Activated CD4-positive, alpha-beta T cell treated with anti-CD3 and anti-CD28 coated beads, Interleukin-2, amount 10 ng/mL, durations not matched to agents 7 days and 5 days (primary cell): ENCODE measurements at regions not wholly inside any gene's neighbourhood (a gene's known extent, or its start where the extent isn't known, plus 50 kb on each side); places are given as distances from the start of the nearest gene placed in this dataset.

Experiments used
- CTCF ChIA-PET: fragments of 350-600 bp; sonication (Branson Sonifier 250); formaldehyde crosslinking; loops from one replicate; lab custom pipeline; 2021; ENCODE audit warnings: antibody characterized with exemption; lab: Charles Lee
- POLR2A ChIA-PET: fragments of 350-600 bp; sonication (Branson Sonifier 250); formaldehyde crosslinking; loops from one replicate; lab custom pipeline; 2021; ENCODE audit warnings: antibody characterized with exemption; lab: Charles Lee
- DNase-seq: peaks from one replicate; pipeline ENCODE4 v3.0.0-alpha.2; 2020
- H3K27ac Mint-ChIP-seq: one replicate; pipeline ENCODE4 v1.8.0; 2021; ENCODE audit warnings: mild to moderate bottlenecking, moderate library complexity, mixed read lengths
- H3K27me3 Mint-ChIP-seq: one replicate; pipeline ENCODE4 v1.8.0; 2021; ENCODE audit warnings: mixed read lengths
- H3K36me3 Mint-ChIP-seq: one replicate; pipeline ENCODE4 v1.8.0; 2021; ENCODE audit warnings: low read depth, mixed read lengths
- H3K4me1 Mint-ChIP-seq: one replicate; pipeline ENCODE4 v1.8.0; 2021; ENCODE audit warnings: mixed read lengths
- H3K4me3 Mint-ChIP-seq: one replicate; pipeline ENCODE4 v1.8.0; 2021; ENCODE audit warnings: mild to moderate bottlenecking, moderate library complexity, mixed read lengths
- H3K9me3 Mint-ChIP-seq: one replicate; pipeline ENCODE4 v1.8.0; 2021; ENCODE audit warnings: mixed read lengths

GRCh38 chr1:219316066-219316465 lies 142.4 kb downstream of the LYPLAL1 start:
- CTCF ChIA-PET = no interaction called here
- DNase-seq = no peak
- POLR2A ChIA-PET = no interaction called here
- no peak overlapping the region for H3K27ac Mint-ChIP-seq
- peaks cover 5% of the 10 kb centered on the region for H3K9me3 Mint-ChIP-seq
- H3K27me3 Mint-ChIP-seq = no peaks in the 10 kb centered on the region
- H3K4me1 Mint-ChIP-seq = no peaks in the 10 kb centered on the region
- H3K4me3 Mint-ChIP-seq = no peak overlapping the region
- no peaks in the 10 kb centered on the region for H3K36me3 Mint-ChIP-seq

DNA sequence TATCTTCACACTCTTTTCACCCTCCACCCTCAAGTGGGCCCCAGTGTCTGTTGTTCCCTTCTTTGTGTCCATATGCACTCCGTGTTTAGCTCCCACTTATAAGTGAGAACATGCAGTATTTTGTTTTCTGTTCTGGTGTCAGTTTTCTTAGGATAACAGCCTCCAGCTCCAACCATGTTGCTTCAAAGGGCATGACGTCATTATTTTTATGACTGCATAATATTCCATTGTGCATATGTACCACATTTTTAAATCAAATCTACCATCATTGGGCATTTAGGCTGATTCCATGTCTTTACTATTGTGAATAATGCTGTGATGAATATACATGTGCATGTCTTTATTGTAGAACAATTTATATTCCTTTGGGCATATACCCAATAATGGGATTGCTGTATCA lies 140.3 kb downstream of the LYPLAL1 start:
- ChIA-PET CTCF (no interaction called here), POLR2A (no interaction called here)
- H3K4me3 Mint-ChIP-seq = no peak overlapping the region
- H3K4me1 Mint-ChIP-seq = no peaks in the 10 kb centered on the region
- no peaks in the 10 kb centered on the region for H3K36me3 Mint-ChIP-seq
- H3K9me3 Mint-ChIP-seq = peaks cover 8% of the 10 kb centered on the region
- no peak for DNase-seq
- no peak overlapping the region for H3K27ac Mint-ChIP-seq
- no peaks in the 10 kb centered on the region for H3K27me3 Mint-ChIP-seq

DNA sequence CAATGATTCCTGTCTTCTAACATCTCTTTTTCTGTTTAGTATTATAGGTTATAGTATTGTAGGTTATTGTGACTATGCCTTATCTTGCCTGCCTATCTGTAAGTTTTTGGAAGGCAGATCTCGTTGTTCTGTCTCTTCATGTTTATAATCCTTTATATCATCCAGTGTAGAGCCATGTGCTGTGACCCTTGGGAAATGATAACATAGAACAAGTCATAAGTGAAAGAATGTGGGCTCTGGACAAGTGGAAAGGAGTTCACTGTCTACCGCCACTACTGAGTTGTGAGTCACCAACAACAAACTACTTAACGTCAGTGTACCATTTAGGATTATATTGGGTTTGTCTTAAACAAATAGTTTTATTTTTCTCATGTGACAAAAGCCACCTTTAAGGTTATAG lies 139.3 kb downstream of the LYPLAL1 start:
- CTCF ChIA-PET = no interaction called here
- no peak for DNase-seq
- Mint-ChIP-seq H3K27ac (no peak overlapping the region), H3K36me3 (no peaks in the 10 kb centered on the region), H3K27me3 (no peaks in the 10 kb centered on the region), H3K9me3 (peaks cover 6% of the 10 kb centered on the region), H3K4me1 (no peaks in the 10 kb centered on the region), H3K4me3 (no peak overlapping the region)
- POLR2A ChIA-PET = no interaction called here

DNA sequence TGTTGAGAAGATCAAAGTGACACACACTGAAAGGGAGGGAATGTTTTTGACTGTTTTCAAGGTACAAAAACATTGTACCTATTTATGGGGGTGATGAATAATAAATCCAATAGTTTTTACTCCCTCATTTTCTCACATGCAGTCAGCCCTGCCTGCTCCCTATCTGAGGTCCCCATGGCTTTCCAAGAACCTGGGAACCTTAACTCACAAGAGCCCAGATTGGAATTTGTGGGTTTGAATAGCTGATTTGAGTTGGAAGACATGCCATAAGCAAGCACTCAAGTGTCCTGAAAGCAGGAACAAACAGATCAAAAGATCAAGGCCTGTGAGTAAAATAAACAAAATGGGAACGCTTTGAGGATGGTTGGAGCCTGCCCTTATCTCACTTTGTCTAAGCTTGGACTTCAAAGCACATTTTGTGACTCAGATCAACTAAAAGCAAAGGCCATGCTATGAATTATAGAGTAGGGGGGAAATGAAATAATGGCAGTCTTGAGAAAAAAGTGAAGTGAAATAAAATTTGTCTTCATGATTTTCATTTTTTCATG lies 136.6 kb downstream of the LYPLAL1 start:
- Mint-ChIP-seq H3K9me3 (peaks cover 6% of the 10 kb centered on the region), H3K36me3 (no peaks in the 10 kb centered on the region), H3K27me3 (no peaks in the 10 kb centered on the region), H3K4me1 (no peaks in the 10 kb centered on the region), H3K4me3 (no peak overlapping the region), H3K27ac (no peak overlapping the region)
- CTCF ChIA-PET = no interaction called here
- DNase-seq = no peak
- POLR2A ChIA-PET = no interaction called here

DNA sequence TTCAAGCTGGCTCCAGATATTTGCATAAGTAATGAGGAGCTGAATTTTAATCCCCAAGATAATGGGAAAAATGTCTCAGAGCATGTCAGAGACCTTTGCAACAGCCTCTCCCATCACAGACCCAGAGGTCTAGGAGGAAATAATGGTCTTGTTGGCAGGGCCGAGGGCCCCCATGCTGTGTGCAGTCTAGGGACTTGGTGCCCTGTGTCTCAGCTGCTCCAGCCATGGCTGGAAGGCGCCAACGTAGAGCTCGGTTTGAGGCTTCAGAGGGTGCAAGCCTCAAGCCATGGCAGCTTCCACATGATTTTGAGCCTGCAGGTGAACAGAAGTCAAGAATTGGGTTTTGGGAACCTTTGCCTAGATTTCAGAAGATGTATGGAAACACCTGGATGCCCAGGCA lies 134.7 kb downstream of the LYPLAL1 start:
- CTCF ChIA-PET = interaction anchor here (0.7 kb wide), 1 partner anchor 46 kb away, joined by 4 read pairs; no protein-coding TSS in a partner anchor
- H3K27me3 Mint-ChIP-seq = no peaks in the 10 kb centered on the region
- H3K4me1 Mint-ChIP-seq = no peaks in the 10 kb centered on the region
- H3K4me3 Mint-ChIP-seq = no peak overlapping the region
- no peak for DNase-seq
- H3K27ac Mint-ChIP-seq = no peak overlapping the region
- H3K9me3 Mint-ChIP-seq = peaks cover 6% of the 10 kb centered on the region
- POLR2A ChIA-PET = no interaction called here
- H3K36me3 Mint-ChIP-seq = no peaks in the 10 kb centered on the region

- no peak for DNase-seq
- no peaks in the 10 kb centered on the region for H3K36me3 Mint-ChIP-seq
- no peaks in the 10 kb centered on the region for H3K27me3 Mint-ChIP-seq
- CTCF ChIA-PET = no interaction called here
- peaks cover 4% of the 10 kb centered on the region for H3K9me3 Mint-ChIP-seq
- no peaks in the 10 kb centered on the region for H3K4me1 Mint-ChIP-seq
- H3K4me3 Mint-ChIP-seq = no peak overlapping the region
- POLR2A ChIA-PET = no interaction called here
- no peak overlapping the region for H3K27ac Mint-ChIP-seq
Observed at GRCh38 chr1:219304227-219305226, 130.8 kb downstream of the LYPLAL1 start.

DNA sequence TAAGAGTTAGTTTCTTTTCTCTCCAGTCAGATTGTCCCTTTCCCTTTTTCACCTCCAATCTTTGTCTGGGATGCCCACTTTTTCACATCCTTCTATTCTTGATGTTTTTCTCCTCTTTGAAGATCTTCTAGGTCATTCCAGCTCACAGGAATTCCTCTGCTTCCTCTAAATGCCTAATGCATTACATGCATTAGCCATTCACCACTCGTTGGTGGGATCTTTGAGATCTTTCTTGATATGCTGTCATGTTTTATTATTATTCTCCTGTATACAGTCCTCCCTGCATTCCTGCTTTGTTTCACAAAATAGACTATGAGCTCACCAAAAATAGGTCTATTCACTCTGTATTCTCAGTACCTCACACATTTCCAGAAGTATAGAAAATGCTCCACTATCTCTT lies 129.0 kb downstream of the LYPLAL1 start:
- no peak for DNase-seq
- H3K36me3 Mint-ChIP-seq = no peaks in the 10 kb centered on the region
- no peak overlapping the region for H3K4me3 Mint-ChIP-seq
- H3K9me3 Mint-ChIP-seq = no peaks in the 10 kb centered on the region
- no peaks in the 10 kb centered on the region for H3K4me1 Mint-ChIP-seq
- no peaks in the 10 kb centered on the region for H3K27me3 Mint-ChIP-seq
- POLR2A ChIA-PET = no interaction called here
- CTCF ChIA-PET = no interaction called here
- no peak overlapping the region for H3K27ac Mint-ChIP-seq

- Mint-ChIP-seq H3K9me3 (no peaks in the 10 kb centered on the region), H3K4me3 (no peak overlapping the region), H3K4me1 (no peaks in the 10 kb centered on the region), H3K27ac (no peak overlapping the region), H3K36me3 (no peaks in the 10 kb centered on the region), H3K27me3 (no peaks in the 10 kb centered on the region)
- no peak for DNase-seq
- ChIA-PET POLR2A (no interaction called here), CTCF (no interaction called here)
Observed at GRCh38 chr1:219299420-219299819, 125.7 kb downstream of the LYPLAL1 start.

DNA sequence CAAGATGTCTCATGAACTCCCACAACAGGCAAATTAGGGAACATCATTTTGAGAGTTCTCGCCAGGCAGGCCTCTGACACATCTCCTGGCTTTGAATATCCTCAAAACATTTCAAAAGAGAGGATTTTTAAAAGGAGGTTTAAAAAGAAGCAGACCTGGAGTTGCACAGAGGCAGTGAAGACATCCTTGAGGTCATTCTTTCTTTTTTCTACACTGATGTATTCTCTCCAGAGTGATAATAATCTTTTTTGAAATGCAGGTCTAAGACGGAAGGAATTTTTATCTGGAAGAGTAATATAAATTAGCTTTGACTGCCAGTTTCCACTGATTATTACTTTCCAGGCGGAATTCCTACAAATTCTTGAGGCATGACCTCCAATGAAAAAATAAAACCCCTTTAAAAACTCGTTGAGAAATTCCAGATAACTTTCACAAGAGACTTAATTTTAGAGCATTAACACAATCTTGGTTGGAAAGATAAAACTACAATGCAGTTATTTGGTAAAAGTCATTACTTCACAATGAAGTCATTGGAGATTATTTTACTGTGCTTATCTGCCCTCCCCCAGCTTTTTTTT lies 125.0 kb downstream of the LYPLAL1 start:
- H3K4me1 Mint-ChIP-seq = no peaks in the 10 kb centered on the region
- H3K9me3 Mint-ChIP-seq = no peaks in the 10 kb centered on the region
- H3K36me3 Mint-ChIP-seq = no peaks in the 10 kb centered on the region
- no peak overlapping the region for H3K27ac Mint-ChIP-seq
- no peaks in the 10 kb centered on the region for H3K27me3 Mint-ChIP-seq
- H3K4me3 Mint-ChIP-seq = no peak overlapping the region
- CTCF ChIA-PET = no interaction called here
- no peak for DNase-seq
- POLR2A ChIA-PET = no interaction called here

GRCh38 chr1:219296430-219297355 lies 123.0 kb downstream of the LYPLAL1 start:
- Mint-ChIP-seq H3K36me3 (no peaks in the 10 kb centered on the region), H3K27ac (no peak overlapping the region), H3K27me3 (no peaks in the 10 kb centered on the region), H3K4me3 (no peak overlapping the region), H3K9me3 (no peaks in the 10 kb centered on the region), H3K4me1 (no peaks in the 10 kb centered on the region)
- ChIA-PET POLR2A (no interaction called here), CTCF (no interaction called here)
- no peak for DNase-seq

- ChIA-PET CTCF (interaction anchor here (0.8 to 1.2 kb wide), 2 partner anchors 8 to 451 kb away, joined by 3 read pairs; no protein-coding TSS in a partner anchor), POLR2A (no interaction called here)
- no peak overlapping the region for H3K27ac Mint-ChIP-seq
Observed at GRCh38 chr1:219294251-219294650, 120.6 kb downstream of the LYPLAL1 start.

DNA sequence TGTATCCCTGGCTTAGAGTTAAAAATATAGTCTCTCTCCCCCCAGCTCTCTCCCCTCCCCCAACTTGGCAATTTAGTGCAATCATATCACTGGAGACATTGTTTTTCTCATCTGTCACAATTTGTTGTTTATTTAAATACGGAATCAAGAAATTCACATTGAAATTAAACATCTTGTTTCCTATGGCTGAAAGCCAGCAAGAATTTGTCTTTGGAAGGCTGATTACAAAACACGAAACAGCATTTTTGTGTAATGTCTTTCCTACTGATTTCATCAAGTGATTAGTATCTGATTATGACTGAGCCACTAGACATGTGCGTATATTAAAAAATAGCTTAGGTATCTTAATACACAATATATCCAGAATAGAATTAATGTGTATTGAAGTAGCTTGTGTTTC lies 119.7 kb downstream of the LYPLAL1 start:
- Mint-ChIP-seq H3K27ac (no peak overlapping the region), H3K27me3 (no peaks in the 10 kb centered on the region), H3K4me3 (no peak overlapping the region), H3K9me3 (no peaks in the 10 kb centered on the region), H3K4me1 (no peaks in the 10 kb centered on the region), H3K36me3 (no peaks in the 10 kb centered on the region)
- CTCF ChIA-PET = no interaction called here
- DNase-seq = no peak
- POLR2A ChIA-PET = no interaction called here

More at GRCh38 chr1:219294251-219294650, 120.6 kb downstream of the LYPLAL1 start:
- no peak for DNase-seq
- no peaks in the 10 kb centered on the region for H3K36me3 Mint-ChIP-seq
- H3K9me3 Mint-ChIP-seq = no peaks in the 10 kb centered on the region
- no peaks in the 10 kb centered on the region for H3K4me1 Mint-ChIP-seq
- no peak overlapping the region for H3K4me3 Mint-ChIP-seq
- H3K27me3 Mint-ChIP-seq = no peaks in the 10 kb centered on the region
